Osteoblast (primary cell): ENCODE measurements at regions not wholly inside any gene's neighbourhood (a gene's known extent, or its start where the extent isn't known, plus 50 kb on each side); places are given as distances from the start of the nearest gene placed in this dataset.

Experiments used
- DNase-seq: peaks from one replicate; pipeline ENCODE4 v3.0.0; 2011; ENCODE audit warnings: low spot score, mixed read lengths; ENCODE audit not compliant: insufficient read length; ENCODE audit errors: missing footprints
- H2AFZ ChIP-seq: 2 replicates; pipeline ENCODE4 v1.6.0; 2011; ENCODE audit warnings: mild to moderate bottlenecking, low read length
- H3K27ac ChIP-seq: 2 replicates; pipeline ENCODE4 v1.5.1; 2011; ENCODE audit warnings: mild to moderate bottlenecking, low read depth, low read length, moderate library complexity
- H3K27me3 ChIP-seq: 2 replicates; pipeline ENCODE4 v1.6.0; 2012; ENCODE audit warnings: mild to moderate bottlenecking, control low read depth, inconsistent platforms, low read length, moderate library complexity; ENCODE audit not compliant: insufficient read depth
- H3K36me3 ChIP-seq: 2 replicates; pipeline ENCODE4 v1.5.1; 2011; ENCODE audit warnings: mild to moderate bottlenecking, low read length, control low read depth, moderate library complexity; ENCODE audit not compliant: insufficient read depth
- H3K4me1 ChIP-seq: 2 replicates; pipeline ENCODE4 v1.5.1; 2011; ENCODE audit warnings: mild to moderate bottlenecking, low read length, control low read depth, moderate library complexity; ENCODE audit not compliant: insufficient read depth
- H3K4me2 ChIP-seq: 2 replicates; pipeline ENCODE4 v1.6.0; 2011; ENCODE audit warnings: mild to moderate bottlenecking, low read length; ENCODE audit not compliant: insufficient read depth
- H3K4me3 ChIP-seq: fragments of 200-600 bp; sonication (generic); 3 replicates; pipeline ENCODE4 v1.5.1; 2012; ENCODE audit warnings: mild to moderate bottlenecking, low read length, inconsistent platforms; ENCODE audit not compliant: insufficient read depth
- H3K79me2 ChIP-seq: 2 replicates; pipeline ENCODE4 v1.6.0; 2012; ENCODE audit warnings: mild to moderate bottlenecking, low read length, control low read depth, inconsistent platforms; ENCODE audit not compliant: insufficient read depth
- H3K9me3 ChIP-seq: 2 replicates; pipeline ENCODE4 v1.5.1; 2011; ENCODE audit warnings: low read depth, low read length, control low read depth
- H4K20me1 ChIP-seq: 2 replicates; pipeline ENCODE4 v1.6.0; 2012; ENCODE audit warnings: mild to moderate bottlenecking, low read length, control low read depth; ENCODE audit not compliant: insufficient read depth
- TF ChIP-seq, protein P1 (sequence below): IDR thresholded peaks from 2 replicates; pipeline ENCODE4 v1.5.1; 2011; ENCODE audit warnings: mild to moderate bottlenecking, low read depth, low read length, moderate library complexity; ENCODE audit errors: extremely low read depth

- no peaks in the 10 kb centered on the region for H3K27me3 ChIP-seq
- H2AFZ ChIP-seq = no peak overlapping the region
- no peak overlapping the region for H3K4me3 ChIP-seq
- H3K36me3 ChIP-seq = no peaks in the 10 kb centered on the region
- no peak overlapping the region for H3K4me2 ChIP-seq
- no peaks in the 10 kb centered on the region for H3K9me3 ChIP-seq
- H3K79me2 ChIP-seq = no peaks in the 10 kb centered on the region
- H3K27ac ChIP-seq = no peak overlapping the region
- TF ChIP-seq, protein P1, sequence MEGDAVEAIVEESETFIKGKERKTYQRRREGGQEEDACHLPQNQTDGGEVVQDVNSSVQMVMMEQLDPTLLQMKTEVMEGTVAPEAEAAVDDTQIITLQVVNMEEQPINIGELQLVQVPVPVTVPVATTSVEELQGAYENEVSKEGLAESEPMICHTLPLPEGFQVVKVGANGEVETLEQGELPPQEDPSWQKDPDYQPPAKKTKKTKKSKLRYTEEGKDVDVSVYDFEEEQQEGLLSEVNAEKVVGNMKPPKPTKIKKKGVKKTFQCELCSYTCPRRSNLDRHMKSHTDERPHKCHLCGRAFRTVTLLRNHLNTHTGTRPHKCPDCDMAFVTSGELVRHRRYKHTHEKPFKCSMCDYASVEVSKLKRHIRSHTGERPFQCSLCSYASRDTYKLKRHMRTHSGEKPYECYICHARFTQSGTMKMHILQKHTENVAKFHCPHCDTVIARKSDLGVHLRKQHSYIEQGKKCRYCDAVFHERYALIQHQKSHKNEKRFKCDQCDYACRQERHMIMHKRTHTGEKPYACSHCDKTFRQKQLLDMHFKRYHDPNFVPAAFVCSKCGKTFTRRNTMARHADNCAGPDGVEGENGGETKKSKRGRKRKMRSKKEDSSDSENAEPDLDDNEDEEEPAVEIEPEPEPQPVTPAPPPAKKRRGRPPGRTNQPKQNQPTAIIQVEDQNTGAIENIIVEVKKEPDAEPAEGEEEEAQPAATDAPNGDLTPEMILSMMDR = no peak
- no peaks in the 10 kb centered on the region for H3K4me1 ChIP-seq
- DNase-seq = no peak
- H4K20me1 ChIP-seq = no peaks in the 10 kb centered on the region
These were observed 694.7 kb downstream of the ARHGAP15 start for GRCh38 chr2:143823876-143824275.

GRCh38 chr2:143823296-143823695, 694.1 kb downstream of the ARHGAP15 start:
- no peak overlapping the region for H3K27ac ChIP-seq
- no peaks in the 10 kb centered on the region for H3K79me2 ChIP-seq
- H3K4me1 ChIP-seq = no peaks in the 10 kb centered on the region
- H2AFZ ChIP-seq = no peak overlapping the region
- no peak for DNase-seq
- no peaks in the 10 kb centered on the region for H3K9me3 ChIP-seq
- H3K4me3 ChIP-seq = no peak overlapping the region
- H4K20me1 ChIP-seq = no peaks in the 10 kb centered on the region
- H3K27me3 ChIP-seq = no peaks in the 10 kb centered on the region
- TF ChIP-seq, protein P1 = no peak
- H3K4me2 ChIP-seq = no peak overlapping the region
- H3K36me3 ChIP-seq = no peaks in the 10 kb centered on the region

- no peak overlapping the region for H3K27ac ChIP-seq
- TF ChIP-seq, protein P1 = no peak
These were observed 693.5 kb downstream of the ARHGAP15 start for GRCh38 chr2:143822736-143823135.

DNA sequence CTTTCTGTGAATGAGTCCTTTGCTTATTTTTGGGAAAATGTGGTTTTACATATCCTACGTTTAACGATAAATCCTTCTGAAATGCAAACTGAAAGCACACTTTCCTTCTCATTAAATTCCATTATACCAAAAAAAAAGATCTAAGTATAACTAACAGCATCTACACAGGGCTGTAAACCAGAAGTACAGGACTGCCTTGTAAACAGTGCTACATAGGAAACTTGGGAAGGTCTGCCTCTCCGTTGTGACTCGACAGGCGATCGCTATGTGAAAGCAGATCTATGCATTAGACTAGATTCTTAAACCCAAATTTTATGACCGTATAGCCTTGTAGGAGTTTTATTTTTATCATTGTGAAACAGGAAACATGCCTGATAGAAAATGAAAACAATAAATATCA, 690.5 kb downstream of the ARHGAP15 start:
- no peaks in the 10 kb centered on the region for H4K20me1 ChIP-seq
- no peaks in the 10 kb centered on the region for H3K36me3 ChIP-seq
- no peak overlapping the region for H2AFZ ChIP-seq
- no peaks in the 10 kb centered on the region for H3K27me3 ChIP-seq
- no peaks in the 10 kb centered on the region for H3K9me3 ChIP-seq
- H3K4me3 ChIP-seq = no peak overlapping the region
- H3K27ac ChIP-seq = no peak overlapping the region
- no peaks in the 10 kb centered on the region for H3K4me1 ChIP-seq
- H3K79me2 ChIP-seq = no peaks in the 10 kb centered on the region
- DNase-seq = no peak
- TF ChIP-seq, protein P1 = no peak
- no peak overlapping the region for H3K4me2 ChIP-seq

More at GRCh38 chr2:143822736-143823135, 693.5 kb downstream of the ARHGAP15 start:
- no peak for DNase-seq
- no peak overlapping the region for H3K4me3 ChIP-seq
- no peaks in the 10 kb centered on the region for H3K27me3 ChIP-seq
- H3K9me3 ChIP-seq = no peaks in the 10 kb centered on the region
- no peaks in the 10 kb centered on the region for H4K20me1 ChIP-seq
- H2AFZ ChIP-seq = no peak overlapping the region
- H3K36me3 ChIP-seq = no peaks in the 10 kb centered on the region
- H3K79me2 ChIP-seq = no peaks in the 10 kb centered on the region
- H3K4me2 ChIP-seq = no peak overlapping the region
- no peaks in the 10 kb centered on the region for H3K4me1 ChIP-seq
